Mammary epithelial cell (primary cell): ENCODE measurements at regions not wholly inside any gene's neighbourhood (a gene's known extent, or its start where the extent isn't known, plus 50 kb on each side); places are given as distances from the start of the nearest gene placed in this dataset.
"Not testable (repeated sequence)": the region's sequence is repeated elsewhere in the genome, so short reads cannot be mapped to it uniquely, and the experiment has no call there.

Experiments used
- CTCF ChIP-seq, 2 donors: IDR thresholded peaks in 1 of 2; conservative IDR thresholded peaks in 1 of 2; 2 replicates each; pipeline ENCODE4 v1.5.1; 2011 to 2012; ENCODE audit warnings: inconsistent platforms in 2 of 2, low read length in 2 of 2, mild to moderate bottlenecking in 2 of 2, control low read depth in 1 of 2, low read depth in 1 of 2; ENCODE audit not compliant: insufficient read depth in 1 of 2; ENCODE audit errors: extremely low read depth in 1 of 2
- EZH2 ChIP-seq: IDR thresholded peaks from 2 replicates; pipeline ENCODE4 v1.6.1; 2012; ENCODE audit warnings: low read length, inconsistent platforms, borderline replicate concordance

- TF ChIP-seq CTCF (conservative IDR thresholded peaks at IDR 0.05 in 1 of 2, IDR thresholded peaks at IDR 0.05 in 1 of 2; ENCODE audit: extremely low read depth in 1 of 2, insufficient read depth in 1 of 2, low read depth in 1 of 2, low read length in 2 of 2); EZH2: not testable (repeated sequence)
These were observed 280.4 kb downstream of the ADGRD1 start for GRCh38 chr12:131233850-131234789.
